ENCODE measurements at regions not wholly inside any gene's neighbourhood (a gene's known extent, or its start where the extent isn't known, plus 50 kb on each side); places are given as distances from the start of the nearest gene placed in this dataset.

- peak; percentile 52 for DNase-seq
These were observed 216.8 kb downstream of the RPS24 start for GRCh38 chr10:78250313-78251015.

DNA sequence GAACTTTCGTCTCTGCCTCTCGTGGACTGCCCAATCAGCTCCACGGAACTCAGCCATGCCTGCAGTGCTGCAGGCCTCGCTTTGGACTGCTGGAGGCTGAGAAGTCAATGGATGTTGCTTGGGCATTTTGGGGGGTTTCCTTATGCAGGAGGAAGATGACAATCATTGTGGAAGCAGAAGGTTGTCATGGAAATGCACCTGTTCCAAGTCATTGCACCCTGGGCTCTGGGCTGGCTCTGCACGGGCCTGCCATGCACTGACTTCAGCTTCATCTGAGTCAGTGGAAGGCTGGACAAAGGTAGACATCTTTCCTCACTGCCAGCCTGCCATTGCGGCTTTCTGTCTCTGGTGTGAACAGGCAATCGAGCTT is 217.3 kb downstream of the RPS24 start:
- no peak for DNase-seq

DNA sequence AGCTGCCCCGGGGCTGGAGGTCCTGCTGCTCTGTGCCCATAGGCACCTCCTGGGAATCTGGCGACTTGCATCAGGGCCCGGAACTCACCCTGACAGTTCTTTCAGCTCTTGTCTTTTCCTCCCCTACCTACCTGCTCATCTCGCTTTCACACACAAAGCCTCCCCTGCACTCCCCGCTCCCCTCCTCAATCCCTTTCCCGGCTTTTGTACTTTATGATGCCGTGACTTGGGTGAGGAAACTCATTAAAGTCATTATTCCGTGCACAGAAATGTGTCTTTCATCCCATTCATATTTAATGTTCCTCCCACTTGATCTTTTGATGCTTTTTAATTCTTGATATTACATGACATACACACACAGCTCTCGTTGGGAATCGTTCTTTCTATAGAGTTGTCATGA is 218.6 kb downstream of the RPS24 start:
- DNase-seq = no peak

- DNase-seq = no peak
These were observed 219.6 kb downstream of the RPS24 start for GRCh38 chr10:78253063-78253853.

DNA sequence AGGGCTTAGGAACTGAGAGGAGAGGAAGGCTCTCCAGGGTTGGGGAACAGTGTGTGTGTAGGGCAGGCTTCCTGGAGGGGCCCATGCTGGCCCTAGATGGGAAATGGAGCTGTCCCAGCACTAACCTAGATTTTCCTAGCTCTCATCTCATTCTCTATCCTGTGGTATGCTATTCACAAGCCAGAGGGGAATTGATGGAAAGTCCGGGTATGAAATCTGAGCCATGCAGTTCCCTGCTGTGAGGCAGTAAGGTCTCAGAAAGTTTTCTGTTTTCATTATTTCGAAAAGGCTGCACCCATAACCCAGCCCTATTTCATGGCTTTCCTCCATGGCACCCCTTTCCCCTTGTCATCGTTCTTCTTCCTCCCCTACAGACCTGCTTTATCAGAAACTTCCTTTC is 220.3 kb downstream of the RPS24 start:
- DNase-seq = no peak

DNA sequence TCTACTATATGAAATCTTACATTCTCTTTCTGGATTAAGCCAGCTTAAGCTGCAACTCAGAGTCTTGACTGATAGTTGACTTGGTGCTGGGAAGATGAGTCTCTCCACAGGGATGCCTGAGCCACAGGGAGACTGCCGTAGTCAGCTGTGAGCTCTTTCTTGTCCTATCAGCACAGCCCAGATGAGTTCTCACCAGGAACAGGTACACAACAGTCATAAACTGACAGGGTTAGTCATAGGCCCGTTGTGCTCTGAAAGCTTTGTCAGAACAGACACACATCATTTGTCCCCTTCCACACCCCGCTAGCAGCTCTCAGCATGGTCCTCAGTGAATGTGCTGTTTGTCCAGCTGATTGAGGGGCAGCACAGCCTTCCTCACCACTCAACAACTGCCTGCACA is 221.6 kb downstream of the RPS24 start:
- no peak for DNase-seq

- no peak for DNase-seq
These were observed 222.4 kb downstream of the RPS24 start for GRCh38 chr10:78255796-78256638.

DNA sequence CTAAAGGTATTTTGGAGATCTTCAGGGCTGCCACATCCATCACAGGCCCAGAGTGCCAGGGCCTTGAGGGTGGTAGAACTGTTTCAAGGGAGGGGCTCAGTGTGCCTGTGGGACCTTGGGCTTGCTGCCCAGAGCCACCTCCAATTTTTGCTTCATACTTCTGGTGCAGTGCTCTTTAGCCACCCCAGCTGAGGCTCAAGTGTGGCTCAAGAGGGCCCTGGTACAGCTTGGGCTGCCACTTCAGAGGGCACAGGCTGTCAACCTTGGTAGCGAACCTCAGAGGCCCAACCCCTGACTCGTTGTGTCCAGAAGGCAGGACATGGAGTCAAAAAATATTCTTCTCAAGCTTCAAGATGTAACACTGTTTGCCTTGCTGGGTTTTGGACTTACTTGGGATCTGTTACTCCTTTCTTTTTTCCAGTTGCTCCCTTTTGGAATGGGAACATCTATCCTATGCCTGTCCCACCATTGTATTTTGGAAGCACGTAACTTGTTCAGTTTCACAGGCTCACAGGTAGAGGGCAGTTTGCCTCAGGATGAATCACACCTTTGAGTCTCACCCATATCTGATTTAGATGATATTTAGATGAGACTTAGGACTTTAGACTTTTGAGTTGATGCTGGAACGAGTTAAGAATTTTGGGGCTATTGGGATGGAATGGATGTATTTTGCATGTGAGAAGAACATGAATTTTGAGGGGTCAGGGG is 224.8 kb downstream of the RPS24 start:
- no peak for DNase-seq

GRCh38 chr10:78259391-78259790 is 225.7 kb downstream of the RPS24 start:
- no peak for DNase-seq

DNA sequence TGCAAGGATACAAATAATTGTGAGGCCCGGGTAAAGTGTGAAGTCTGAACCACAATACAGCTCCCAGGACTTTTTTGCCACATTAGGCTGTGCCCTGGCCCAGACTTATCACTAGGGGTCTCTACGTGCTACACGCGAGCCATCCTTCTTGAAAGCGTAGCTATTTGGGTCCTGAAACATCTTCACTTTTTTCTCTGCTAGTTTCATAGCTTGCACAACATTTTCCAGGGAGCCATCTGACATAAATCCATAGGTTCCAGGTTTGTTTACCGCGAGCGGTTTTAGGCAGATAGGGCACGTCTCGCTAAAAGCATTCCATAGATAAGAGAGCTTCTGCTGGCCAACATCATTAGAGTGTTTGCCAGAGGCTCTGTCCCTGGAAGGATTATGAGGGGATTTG is 226.5 kb downstream of the RPS24 start:
- DNase-seq = no peak

DNA sequence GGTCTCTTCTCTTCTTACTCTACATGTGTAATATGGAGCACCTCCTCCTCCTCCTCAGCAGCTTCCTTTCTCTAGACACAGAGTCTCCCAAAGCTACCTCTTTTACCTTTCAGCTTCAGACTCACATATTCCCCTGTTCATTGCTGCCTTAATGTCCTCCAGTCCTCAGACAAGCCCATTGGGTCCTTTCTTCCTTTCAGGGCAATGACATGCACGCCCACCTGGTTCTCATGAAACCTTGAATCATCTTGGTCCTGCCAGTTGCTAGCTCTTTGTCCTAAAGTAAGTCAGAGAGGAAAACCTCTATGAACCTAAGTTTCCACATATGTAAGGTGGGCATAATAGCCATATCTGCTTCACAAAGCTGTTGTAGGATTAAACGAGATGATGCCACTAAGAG is 227.0 kb downstream of the RPS24 start:
- DNase-seq = no peak

DNA sequence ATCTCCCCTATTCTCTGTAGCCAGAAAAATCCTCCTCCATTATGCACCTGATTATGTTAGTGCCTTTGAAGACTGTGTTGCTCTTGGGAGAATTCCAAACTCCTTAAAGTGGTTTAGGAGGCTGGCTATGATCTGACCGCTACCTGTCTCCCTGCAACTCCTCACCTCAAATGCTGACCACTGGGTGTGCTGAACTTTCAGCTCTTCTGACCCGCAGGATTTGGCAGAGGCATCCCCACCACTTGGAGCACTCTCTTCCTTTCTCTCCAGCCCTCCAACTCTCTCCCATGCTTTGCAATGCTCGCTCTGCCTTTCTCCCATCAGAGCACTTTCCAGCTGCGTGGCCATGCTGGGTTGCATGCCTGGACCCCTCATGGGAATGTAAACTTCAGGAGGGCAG is 227.6 kb downstream of the RPS24 start:
- DNase-seq = no peak

- DNase-seq = no peak
These were observed 229.2 kb downstream of the RPS24 start for GRCh38 chr10:78262860-78263259.

DNA sequence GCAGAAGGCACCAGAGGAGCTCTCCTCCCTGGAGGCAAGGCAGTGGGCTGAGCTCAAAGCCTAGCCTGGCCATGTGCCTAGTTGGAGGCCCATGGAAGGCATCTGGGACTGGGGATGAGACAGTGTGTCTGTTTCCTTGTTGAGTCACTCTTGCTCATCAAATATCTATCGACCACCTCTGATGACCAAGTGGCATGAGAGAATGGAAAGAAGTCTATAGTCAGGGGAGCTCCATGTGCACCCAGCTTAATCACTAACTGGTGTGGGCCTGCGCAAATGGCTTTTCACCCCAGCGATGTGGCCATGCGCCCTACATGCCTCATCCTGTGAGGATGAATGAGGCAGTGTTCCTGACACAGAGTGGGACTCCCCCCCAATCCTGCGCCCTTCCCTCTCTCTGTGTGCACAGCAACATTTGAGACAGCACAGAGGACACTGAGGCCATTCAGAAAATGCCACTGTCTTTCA is 229.9 kb downstream of the RPS24 start:
- DNase-seq = no peak

DNA sequence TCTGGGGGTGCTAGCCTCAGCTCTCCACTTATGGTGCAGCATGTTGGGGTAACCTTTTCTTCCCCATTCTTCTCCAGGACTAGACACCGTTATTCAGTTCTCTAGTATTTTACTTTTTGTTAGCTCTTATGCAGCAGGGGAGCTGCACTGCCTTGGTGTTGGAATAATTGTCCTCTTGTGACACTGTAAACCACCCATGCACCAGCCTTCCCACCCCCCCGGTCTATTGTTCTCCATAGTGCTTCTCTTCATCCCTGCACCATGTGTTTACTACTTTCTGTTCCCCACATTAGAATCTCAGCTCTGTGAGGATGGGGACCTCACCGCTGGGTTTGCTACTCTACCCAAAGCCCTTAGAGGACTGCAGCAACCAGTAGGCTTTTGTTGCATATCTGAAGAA is 230.7 kb downstream of the RPS24 start:
- DNase-seq = no peak

- DNase-seq = no peak
These were observed 233.2 kb downstream of the RPS24 start for GRCh38 chr10:78266741-78267469.

DNA sequence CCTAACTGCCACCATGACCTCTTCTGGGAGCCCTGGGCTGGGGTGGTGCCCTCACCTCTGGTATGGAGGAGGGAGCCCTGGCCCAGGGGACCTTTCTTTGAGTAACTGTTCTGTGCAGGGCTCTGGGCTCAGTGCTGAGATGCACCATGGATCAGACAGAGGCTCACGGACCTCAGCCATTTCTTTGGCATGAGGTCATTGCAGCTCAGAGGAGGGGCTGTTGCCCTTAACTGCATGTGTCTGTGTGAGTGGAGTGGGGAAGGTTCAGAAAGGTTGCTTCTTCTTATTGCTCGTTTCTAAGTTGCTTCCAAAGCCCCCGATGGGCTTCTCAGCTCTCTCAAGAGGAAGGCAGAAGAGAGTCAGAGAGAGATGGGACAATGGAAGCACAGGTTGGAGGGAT is 233.9 kb downstream of the RPS24 start:
- DNase-seq = no peak

- DNase-seq = no peak
These were observed 235.4 kb downstream of the RPS24 start for GRCh38 chr10:78269060-78269459.

- no peak for DNase-seq
These were observed 238.7 kb downstream of the RPS24 start for GRCh38 chr10:78272329-78272728.

GRCh38 chr10:78274491-78274890 is 240.8 kb downstream of the RPS24 start:
- no peak for DNase-seq

GRCh38 chr10:78276139-78276538 is 242.5 kb downstream of the RPS24 start:
- DNase-seq = no peak

Data from NCI-H187 treated with DMSO at 0.1 percent for 48 hours (cell line).